NOMO-1 (cell line): ENCODE measurements at regions not wholly inside any gene's neighbourhood (a gene's known extent, or its start where the extent isn't known, plus 50 kb on each side); places are given as distances from the start of the nearest gene placed in this dataset.

ENCODE experiments used
- DNase-seq, 2 experiments: peaks; one replicate each; lab custom pipeline; 2025; ENCODE audit not compliant: unreplicated experiment in 2 of 2; lab: John Stamatoyannopoulos, UW

DNA sequence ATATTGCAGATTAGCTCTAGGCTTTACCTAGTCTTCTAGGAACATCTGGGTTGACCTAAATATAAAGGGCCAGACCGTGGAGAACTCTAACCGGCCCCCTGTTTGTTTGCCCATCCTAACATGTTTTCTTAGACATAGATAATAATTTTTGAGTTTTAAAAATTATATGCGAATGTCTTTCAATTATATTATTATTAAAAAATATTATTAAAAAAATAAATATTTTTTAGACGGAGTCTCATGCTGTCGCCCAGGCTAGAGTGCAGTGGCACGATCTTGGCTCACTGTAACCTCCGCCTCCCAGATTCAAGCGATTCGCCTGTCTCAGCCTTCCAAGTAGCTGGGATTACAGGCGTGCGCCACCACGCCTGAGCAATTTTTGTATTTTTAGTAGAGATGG is 318.5 kb downstream of the INHBA start:
- no peak for DNase-seq

DNA sequence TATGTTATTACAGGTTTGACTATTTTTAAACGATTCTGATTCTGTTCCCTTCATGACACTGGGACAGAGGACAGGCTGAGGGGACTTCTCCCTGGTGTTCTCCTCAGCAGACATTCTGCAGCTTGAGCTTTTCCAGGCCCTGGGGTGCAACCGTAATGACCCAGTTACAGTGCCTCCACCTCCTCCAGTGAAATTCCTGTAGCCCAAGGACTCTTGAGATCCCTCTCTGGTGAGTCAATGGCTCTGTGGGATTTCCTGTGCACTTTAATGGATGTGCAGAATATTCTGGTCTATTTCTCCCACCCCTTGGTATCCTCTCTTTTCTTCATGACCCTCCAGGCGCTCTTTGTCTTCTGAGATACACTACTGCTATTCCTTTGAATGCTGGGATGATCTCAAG is 319.3 kb downstream of the INHBA start:
- DNase-seq = no peak

DNA sequence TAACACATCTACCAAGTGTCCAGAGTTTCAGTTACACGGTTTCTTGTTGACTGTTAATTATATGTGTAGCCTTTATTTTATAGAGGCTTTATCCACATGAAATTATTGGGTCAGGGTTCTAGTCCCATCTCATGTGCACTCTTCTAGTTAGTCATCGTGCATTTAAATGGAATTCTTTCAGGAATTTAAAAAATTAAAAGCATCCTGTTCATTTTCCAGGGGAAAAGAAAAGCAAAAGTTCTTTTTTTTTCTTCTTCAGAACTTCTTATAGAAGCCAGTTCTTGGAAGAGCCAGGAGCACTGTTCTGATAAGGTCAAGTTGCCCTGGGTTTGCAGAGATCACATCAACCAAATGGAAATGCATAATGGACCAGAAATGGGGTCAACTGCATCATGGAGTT is 324.7 kb downstream of the INHBA start:
- DNase-seq = no peak

DNA sequence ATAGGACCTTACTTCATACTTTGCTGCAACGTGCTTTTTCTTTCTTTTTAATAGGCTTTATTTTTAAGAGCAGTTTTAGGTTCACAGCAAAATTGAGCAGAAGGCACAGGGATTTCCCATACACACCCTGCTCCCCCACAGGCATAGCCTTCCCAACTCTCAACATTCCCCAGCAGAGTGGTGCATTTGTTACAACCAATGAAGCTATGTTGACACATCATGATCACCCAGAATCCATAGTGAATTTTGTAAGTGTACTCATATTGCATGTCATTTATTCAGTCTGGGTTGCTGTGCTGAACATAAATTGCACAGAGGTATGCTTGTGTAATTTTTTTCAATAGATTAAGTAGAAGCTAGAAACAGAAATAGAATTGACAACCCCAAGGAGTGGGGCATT is 327.3 kb downstream of the INHBA start:
- no peak for DNase-seq

DNA sequence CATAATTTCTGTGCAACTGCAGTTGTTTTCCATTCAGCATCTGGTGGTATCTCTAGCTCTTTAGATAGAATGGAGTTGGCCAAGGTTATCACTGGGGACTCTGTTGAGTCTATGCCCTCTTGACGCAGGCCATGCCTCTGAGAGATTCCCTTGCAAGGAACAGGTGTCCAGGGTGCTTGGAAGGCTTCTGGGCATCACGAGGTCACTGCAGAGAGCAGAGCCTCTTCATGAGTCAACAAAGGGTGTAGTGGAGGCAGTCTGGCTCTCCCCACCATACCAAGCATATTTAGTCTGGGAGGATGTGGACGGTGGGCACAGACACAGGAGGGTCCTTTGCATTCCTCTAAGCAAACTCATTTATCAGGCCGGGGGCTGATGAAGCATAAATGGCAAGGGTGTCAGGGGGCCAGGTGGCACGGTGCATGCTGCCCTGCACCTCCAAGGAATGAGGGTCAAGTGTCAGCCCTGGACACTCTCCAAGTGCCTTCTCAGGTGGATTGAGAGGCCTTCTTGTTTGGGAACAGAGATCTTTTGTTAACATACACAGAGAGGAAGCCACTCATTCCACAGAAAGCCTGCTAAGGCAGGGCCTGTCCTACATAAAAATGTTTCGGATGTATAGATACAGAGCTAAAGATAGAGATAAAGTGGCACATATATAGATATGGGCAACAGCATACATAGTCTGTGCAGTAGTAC is 328.6 kb downstream of the INHBA start:
- no peak for DNase-seq

DNA sequence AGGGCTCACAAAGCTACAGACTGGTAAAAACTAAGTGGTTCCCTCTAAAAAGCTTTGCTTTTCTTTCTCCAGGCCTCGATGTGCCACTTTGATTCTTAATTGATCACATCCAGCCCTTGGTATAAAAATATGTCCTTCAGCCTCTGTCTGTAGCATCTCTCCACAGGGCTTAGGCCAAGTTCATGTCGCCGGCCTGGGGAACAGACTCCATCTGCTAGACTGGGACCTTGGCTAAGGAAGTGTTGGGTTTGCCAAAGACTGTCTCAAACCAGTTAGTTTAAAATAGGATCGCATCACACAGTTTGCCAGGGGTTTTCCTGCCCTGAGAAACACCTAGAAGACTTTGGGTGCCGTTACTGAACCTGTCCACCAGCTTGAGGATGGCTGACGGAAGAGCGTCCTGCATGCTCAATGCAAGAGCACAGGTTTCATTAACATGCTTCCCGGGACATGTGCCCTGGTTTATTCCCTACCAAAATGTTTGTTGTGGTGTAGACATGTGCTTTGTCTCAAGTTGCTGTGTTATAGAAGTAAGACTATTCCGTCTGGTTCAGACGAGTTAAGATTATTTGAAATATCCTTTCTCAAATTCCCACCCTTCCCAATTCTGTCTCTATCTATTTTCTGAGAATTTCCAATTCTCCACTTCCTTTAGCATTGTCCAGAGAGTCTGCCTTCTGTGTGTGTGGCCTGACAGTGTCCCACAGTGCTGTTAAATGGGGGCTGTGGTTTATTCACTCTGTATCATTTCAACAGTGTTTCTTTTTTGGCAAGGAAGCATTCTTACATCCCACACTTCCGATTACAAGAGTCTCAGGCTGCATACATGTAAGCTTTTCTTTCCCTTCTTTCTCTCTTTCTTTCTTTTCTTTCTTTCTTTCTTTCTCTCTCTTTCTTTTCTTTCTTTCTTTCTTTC is 334.7 kb downstream of the INHBA start:
- no peak for DNase-seq

DNA sequence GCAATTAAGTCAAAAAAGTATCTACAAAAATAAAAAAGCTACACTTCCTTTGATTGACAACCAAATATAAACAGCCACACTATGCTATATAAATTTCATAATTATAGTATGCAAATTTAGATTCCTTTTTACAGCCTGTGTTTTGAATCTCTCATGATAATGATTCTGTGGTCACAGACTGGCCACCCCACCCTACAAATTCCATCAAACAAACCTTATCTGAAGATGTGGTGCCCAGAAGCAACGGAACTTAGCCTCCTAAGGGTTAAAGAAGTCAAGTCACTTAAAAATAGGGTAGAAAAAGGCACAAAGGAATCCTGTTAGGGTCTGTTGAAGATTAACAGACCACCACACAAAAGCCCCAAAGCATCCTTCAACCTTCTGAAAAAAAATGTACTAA is 351.8 kb downstream of the INHBA start:
- DNase-seq = no peak

DNA sequence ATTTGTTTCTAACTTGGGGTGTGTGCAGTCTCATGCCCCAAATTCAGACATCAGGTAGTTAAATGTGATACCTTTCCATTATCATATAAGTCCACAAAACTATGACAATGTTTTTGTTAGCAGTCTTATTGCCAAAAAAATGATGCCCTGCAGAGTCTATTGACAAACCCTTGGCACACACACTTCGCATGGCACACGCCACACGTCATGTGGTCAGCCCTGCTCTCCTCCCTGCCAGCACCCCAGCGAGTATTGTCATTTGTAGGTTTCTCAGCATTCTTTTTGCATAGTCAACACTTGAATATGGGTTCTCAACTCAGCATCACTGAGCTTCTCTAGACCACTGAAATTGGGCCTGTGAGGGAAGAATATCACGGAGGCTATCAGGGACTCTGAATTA is 356.0 kb downstream of the INHBA start:
- no peak for DNase-seq

DNA sequence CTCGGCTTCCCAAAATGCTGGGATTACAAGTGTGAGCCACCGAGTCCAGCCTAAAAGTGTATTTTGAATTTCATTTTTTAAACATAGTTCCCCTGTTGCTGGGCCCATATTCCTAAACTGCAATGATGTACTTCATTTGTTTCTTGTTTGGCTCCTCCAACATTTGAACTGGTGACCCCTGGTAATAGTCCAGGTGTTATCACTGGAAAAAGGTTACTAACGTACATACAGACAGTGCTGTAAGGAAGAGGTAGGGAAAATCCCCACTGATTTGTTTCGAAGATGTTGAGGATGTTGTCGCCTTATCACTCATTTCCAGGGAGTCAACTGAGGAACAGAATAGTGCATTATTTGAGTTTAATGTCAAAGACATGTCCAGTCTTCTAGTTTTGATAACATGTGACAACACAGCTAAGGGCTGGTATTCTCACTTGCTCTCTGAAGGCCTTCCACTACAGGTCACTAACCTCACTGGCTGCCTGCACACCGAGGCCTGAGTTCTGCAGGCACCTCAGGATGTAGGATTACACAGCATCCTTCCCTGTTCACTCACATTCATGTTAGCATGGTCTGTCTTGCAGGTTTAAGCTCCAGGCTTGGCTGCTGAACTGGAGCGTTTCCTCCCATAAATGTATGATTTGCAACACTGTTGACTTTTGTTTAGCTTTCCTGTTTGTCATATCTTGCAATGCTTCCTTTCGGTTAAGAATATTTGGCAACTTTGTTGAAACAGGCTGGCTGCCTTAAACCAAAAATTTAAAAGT is 362.8 kb downstream of the INHBA start:
- DNase-seq = no peak

DNA sequence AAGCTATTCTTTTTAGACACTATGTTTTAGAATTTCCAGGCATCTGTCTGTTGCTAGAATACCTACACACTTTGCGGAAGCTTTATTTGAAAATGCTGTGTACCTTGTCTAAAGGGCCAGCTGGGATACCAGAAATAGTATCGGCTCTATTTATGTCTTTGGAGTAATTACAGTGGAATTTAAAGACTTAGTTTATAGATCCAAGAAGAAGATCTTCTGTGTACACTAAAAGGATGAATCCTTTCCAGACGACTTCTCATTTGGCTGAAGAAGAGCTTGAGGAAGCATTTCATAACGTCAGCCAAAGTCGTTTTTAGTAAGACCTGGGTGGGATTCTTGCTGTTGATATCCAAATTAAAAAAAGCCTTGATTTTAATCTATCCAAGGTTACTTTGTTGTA is 365.9 kb downstream of the INHBA start:
- no peak for DNase-seq

DNA sequence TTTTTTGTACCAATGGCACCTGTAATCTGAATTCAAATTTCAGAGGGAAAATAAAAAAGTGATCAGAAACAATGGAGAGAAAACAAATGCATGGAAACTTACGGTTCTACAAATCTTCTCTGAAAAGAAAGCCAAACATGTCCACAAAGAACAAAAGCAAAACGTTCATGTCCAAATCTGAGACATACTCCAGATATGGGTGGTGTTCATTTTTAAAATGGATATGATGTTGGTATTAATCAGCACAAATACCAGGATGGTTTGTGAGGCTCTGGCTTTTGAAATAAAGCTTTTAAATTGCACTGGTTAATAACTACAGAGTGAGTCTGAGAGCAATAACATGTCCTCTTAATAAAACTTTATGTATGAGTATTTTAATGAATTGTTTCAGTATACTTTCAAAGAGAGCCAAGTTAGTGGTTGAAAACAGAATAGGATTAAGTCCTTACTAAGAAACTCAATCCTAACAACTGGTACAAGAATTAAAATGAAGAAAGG is 366.4 kb downstream of the INHBA start:
- no peak for DNase-seq

DNA sequence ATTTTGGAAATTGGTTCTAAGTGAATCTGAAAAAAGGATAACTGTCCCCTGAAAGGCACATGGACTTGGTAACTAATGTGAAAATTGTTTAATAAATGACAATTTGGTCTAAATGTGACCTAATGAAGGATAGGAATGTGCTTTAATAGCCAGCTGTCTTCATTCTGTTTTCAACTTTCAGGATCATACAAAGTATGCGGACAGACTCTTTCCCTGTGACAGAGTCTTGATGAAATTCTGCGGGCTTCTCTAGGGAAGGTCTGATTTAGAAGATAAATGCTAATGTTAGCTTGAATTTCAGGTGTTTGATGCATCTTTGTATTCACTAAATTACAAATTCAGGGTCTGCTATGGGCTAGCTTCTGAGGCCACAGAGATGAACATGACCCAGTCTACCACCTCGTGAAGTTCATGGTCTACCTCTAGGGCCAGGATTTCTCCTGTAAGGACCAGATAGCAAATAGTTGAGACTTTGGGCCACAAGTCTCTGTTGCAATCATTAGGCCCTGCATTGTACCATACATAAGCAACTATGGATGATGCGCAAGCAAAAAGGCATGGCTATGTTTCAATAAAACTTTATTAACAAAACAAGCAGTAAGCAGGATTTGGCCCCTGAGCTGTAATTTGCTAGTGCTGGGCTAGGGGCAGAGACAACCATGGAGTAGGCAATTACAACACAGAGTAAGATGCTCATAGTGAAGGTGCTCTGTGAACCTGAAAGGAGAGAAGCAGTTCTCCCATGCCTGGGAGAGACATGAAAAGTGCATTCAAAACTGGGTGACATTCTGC is 368.6 kb downstream of the INHBA start:
- no peak for DNase-seq

DNA sequence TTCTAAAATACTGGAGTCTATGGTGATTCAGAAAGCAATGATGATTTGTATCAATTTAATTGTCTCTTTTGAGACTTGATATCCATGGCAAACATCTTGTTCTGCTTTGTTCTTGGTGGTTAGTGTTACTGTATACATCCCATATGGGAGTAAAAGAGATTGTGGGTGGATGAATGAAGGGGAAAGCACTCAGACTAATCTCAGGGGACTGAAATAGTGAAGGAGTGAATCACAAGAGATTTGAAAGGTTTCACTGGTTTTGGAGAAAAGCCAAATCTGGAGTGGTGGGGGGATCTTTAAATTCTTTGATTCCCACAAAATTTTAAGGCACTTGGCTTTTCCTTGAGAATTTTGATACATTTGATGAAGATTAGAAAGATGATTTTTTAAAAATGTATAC is 369.4 kb downstream of the INHBA start:
- DNase-seq = no peak

DNA sequence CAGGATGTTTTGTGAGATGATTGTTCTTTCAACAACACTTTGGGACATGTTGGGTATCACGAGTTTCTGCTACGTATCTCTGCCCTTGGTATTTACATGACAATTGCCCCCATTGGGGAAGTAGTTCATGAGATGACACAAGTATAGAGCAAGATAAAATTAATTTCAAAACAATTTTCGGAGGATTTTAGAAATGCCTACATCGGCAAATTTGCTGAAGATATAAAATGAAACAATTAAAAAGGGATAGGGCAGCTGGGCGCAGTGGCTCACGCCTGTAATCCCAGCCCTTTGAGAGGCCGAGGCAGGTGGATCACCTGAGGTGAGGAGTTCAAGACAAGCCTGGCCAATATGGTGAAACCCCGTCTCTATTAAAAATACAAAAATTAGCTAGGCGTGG is 371.7 kb downstream of the INHBA start:
- no peak for DNase-seq

DNA sequence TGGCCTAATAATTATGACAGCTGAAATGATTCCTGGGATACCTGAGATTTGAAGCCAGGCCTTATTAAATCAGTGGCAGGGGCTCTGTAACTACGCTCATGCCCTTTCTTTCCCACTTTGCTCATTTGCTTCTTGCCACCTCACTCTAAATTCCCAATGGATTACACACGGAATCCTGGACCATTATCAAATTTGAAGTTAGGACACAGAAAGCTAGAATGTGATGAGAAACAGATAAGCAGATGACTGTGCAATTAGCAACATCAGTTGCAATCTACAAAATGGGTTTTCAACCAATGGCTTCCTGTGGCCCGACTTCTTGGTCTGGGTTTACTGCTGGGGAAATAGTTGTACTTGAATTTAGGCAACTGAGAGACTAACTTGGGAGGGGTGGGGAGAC is 374.3 kb downstream of the INHBA start:
- no peak for DNase-seq

DNA sequence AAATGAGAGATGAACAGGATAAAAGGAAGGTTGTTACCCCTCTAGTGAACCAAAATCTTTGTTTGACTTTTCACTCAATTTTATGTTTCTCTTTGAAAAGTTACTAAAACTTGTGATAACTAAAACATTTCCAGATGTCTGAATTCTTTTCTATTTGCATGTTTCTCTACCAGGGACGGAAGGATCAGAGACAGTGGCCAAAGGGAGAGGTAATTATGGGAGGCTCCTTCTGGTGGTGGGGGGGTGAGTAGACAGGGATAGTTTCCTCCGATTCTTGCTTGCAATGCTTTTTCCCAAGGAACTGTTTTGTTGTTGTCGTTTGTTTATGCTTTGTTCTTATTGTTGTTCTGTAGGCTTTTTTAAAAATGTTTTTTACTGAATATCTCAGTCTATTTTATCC is 374.8 kb downstream of the INHBA start:
- no peak for DNase-seq

DNA sequence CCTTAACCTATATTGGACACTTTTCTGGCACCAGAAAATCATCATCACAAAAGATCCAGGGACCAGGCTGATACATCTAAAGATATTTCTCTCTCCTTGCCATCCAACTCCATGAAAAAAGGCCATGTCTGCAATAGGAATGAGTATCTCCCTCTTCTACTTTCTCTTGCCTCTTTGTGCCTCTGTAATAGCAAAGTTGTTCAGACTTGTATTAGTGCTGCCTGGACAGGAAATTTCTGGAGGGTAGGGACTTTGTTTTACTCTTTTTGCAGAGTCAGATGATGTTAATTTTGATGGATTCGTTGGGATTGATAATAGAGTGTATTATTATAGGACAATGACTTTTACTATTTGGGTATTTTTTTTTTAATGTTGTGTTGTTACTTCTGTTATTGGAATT is 376.3 kb downstream of the INHBA start:
- DNase-seq = no peak

DNA sequence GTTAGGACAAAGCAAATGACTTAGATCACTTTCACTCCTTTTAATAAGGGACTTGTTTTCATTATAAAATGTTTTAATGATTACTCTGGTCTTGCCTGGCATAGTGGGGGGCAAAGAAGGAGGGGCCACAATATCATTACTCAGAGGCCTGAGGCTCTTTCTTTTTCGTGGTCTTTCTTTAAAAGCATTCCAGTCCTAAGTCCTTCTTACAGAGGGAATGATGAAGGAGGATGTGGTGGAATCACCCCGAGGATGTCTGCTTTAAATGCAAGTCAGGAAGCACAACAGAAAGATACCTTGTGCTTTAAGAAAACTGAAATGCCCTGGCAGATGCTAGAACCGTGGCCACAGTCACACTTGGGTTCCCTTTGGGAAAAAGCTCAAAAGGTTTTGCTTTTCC is 379.1 kb downstream of the INHBA start:
- DNase-seq = no peak

DNA sequence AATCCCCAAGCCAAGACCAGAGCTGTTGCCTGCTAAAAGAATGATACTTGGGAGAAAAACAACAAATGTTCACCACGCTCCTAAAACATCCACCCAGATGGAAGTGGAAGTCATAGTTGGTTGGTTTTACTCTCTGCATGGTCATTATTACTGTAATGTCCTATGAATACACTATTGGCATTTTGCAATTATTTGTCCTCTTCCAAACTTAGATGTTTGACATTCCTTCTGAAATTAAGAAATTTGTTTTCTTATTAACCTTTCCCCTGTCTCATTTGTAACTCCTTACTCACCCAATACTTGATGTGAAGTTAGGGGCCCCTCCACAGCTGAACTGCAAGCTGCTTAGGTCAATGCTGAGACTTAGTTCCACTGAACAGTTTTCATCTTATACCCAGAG is 383.3 kb downstream of the INHBA start:
- DNase-seq = no peak

DNA sequence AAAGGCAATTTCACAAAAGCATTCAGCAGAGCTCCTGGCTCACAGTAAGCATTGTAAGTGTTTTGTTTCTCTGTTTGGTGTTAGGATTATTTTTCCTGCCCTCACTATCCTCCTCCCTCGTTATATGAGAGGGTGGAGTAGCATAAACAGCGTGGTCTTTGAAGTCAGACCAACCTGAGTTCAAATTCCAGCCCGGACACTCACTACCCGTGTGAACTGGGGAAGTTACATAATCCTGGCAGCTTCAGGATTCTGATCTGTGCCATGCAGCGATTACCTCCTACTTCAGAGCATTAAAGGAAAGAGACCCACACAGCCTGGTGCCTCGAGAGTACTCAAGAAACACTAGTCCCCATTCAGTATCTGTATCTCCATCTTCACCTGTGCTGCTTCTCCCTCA is 386.5 kb downstream of the INHBA start:
- DNase-seq = no peak

DNA sequence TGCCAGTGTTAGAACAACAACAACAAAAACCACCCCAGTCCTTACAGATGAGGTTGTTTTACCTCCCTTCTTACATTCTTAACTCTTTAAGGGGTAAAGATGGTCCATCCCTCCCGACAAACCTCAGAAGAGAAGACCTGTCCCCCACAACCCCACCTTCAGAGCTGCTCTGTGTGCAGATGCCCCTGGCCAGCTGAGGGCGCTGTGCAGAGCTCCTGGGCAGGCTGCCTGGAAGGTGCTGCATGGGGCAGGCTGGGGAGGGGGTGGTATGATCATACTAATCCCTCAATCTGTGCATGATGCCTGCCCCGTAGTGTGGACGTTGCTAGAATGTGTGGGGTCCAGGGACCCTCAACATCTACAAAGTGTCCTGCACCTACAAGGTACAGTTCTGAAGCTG is 387.1 kb downstream of the INHBA start:
- DNase-seq = no peak
